ENCODE measurements at regions not wholly inside any gene's neighbourhood (a gene's known extent, or its start where the extent isn't known, plus 50 kb on each side); places are given as distances from the start of the nearest gene placed in this dataset.

DNA sequence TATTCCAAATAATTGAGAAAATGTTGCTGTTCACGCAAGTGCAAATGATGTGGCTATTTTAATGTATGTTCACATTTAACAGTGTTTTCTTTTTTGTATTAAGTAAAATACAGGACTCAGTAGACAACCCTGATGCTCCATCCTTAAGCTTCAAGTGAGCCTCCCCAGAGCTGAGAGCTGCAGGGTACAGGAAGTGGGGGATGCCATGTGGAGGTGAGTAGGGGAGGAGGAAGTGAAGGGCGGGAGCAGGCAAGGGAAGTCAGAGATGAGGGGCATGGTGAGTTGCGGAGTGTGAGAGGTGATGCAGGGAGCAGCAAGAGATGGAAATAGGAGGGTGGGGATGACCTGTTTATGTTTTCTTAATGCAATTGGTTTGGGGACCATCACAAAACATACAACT is 711.0 kb downstream of the UQCRFS1 start:
- TF ChIP-seq POLR2A (IDR thresholded peaks at IDR 0.05), result no peak
- TF ChIP-seq, protein P1, sequence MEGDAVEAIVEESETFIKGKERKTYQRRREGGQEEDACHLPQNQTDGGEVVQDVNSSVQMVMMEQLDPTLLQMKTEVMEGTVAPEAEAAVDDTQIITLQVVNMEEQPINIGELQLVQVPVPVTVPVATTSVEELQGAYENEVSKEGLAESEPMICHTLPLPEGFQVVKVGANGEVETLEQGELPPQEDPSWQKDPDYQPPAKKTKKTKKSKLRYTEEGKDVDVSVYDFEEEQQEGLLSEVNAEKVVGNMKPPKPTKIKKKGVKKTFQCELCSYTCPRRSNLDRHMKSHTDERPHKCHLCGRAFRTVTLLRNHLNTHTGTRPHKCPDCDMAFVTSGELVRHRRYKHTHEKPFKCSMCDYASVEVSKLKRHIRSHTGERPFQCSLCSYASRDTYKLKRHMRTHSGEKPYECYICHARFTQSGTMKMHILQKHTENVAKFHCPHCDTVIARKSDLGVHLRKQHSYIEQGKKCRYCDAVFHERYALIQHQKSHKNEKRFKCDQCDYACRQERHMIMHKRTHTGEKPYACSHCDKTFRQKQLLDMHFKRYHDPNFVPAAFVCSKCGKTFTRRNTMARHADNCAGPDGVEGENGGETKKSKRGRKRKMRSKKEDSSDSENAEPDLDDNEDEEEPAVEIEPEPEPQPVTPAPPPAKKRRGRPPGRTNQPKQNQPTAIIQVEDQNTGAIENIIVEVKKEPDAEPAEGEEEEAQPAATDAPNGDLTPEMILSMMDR (IDR thresholded peaks at IDR 0.05 in 4 of 5, conservative IDR thresholded peaks at IDR 0.05 in 1 of 5), result no peak

Measured in gastrocnemius medialis (tissue), 4 donors.